Activated B cell treated with CpG ODN at 0.5 μM for 24 hours (primary cell): ENCODE measurements at regions not wholly inside any gene's neighbourhood (a gene's known extent, or its start where the extent isn't known, plus 50 kb on each side); places are given as distances from the start of the nearest gene placed in this dataset.

ENCODE experiments used
- ATAC-seq: fragments of 200-7000 bp; cut with Tn5 transposase; one replicate; pipeline ENCODE4 v1.10.0; 2021; ENCODE audit warnings: low read depth, mild to moderate bottlenecking, moderate library complexity
- CTCF ChIA-PET: fragments of 350-600 bp; sonication (Branson Sonifier 250); formaldehyde crosslinking; loops from one replicate; lab custom pipeline; 2021; ENCODE audit warnings: antibody characterized with exemption; lab: Charles Lee
- POLR2A ChIA-PET: fragments of 350-600 bp; sonication (Branson Sonifier 250); formaldehyde crosslinking; loops from one replicate; lab custom pipeline; 2021; ENCODE audit warnings: antibody characterized with exemption; lab: Charles Lee
- DNase-seq: peaks from one replicate; pipeline ENCODE4 v3.0.0; 2022
- H3K27ac Mint-ChIP-seq: one replicate; pipeline ENCODE4 v1.8.0; 2020; ENCODE audit warnings: mixed read lengths
- H3K27me3 Mint-ChIP-seq: one replicate; pipeline ENCODE4 v1.8.0; 2021; ENCODE audit warnings: mixed read lengths
- H3K36me3 Mint-ChIP-seq: one replicate; pipeline ENCODE4 v1.8.0; 2021; ENCODE audit warnings: low read depth, mixed read lengths
- H3K4me1 Mint-ChIP-seq: one replicate; pipeline ENCODE4 v1.8.0; 2021; ENCODE audit warnings: mixed read lengths
- H3K4me3 Mint-ChIP-seq: one replicate; pipeline ENCODE4 v1.8.0; 2020; ENCODE audit warnings: mild to moderate bottlenecking, mixed read lengths
- H3K9me3 Mint-ChIP-seq: one replicate; pipeline ENCODE4 v1.8.0; 2020; ENCODE audit warnings: mixed read lengths
- intact Hi-C: fragments of 100-400 bp; cut with micrococcal nuclease; formaldehyde crosslinking; loops from one replicate; pipeline ENCODE4 v1.15.1; 2024
- TF ChIP-seq, protein P1 (sequence below): fragments of 200-600 bp; IDR thresholded peaks from one replicate; pipeline ENCODE4 v1.8.0; 2022; ENCODE audit warnings: antibody characterized with exemption, mild to moderate bottlenecking

DNA sequence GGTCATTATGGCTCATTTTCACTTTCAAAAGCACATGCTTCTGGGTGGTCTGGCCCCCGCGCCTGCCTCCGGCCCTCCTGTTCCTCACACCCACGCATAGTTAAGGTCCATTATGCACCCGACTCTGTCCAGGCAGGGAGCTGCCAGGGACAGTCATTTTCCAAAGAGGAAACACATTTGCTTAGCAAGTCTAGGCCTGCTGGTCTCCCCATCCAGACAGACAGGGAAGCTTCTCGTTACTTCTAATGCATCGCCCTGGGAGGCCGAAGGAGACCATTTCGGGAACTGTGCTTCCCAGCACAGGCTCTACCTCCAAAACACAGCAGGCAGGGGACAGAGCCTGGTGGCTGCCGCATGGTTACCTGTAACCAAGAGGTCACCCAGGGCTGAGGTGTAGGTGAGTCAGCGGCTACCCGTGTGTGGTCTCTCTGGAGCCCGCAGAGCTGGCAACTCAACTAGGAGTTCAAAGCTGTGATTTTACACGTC is 87.1 kb upstream of the SHANK2 start:
- no peaks in the 10 kb centered on the region for H3K9me3 Mint-ChIP-seq
- ChIA-PET CTCF (no interaction called here), POLR2A (no interaction called here)
- ATAC-seq (no peak), DNase-seq (no peak)
- H3K4me1 Mint-ChIP-seq = no peaks in the 10 kb centered on the region
- H3K36me3 Mint-ChIP-seq = no peaks in the 10 kb centered on the region
- intact Hi-C loops = no loop called here
- TF ChIP-seq, protein P1, sequence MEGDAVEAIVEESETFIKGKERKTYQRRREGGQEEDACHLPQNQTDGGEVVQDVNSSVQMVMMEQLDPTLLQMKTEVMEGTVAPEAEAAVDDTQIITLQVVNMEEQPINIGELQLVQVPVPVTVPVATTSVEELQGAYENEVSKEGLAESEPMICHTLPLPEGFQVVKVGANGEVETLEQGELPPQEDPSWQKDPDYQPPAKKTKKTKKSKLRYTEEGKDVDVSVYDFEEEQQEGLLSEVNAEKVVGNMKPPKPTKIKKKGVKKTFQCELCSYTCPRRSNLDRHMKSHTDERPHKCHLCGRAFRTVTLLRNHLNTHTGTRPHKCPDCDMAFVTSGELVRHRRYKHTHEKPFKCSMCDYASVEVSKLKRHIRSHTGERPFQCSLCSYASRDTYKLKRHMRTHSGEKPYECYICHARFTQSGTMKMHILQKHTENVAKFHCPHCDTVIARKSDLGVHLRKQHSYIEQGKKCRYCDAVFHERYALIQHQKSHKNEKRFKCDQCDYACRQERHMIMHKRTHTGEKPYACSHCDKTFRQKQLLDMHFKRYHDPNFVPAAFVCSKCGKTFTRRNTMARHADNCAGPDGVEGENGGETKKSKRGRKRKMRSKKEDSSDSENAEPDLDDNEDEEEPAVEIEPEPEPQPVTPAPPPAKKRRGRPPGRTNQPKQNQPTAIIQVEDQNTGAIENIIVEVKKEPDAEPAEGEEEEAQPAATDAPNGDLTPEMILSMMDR = no peak
- H3K4me3 Mint-ChIP-seq = no peak overlapping the region
- H3K27ac Mint-ChIP-seq = no peak overlapping the region
- H3K27me3 Mint-ChIP-seq = peaks cover 18% of the 10 kb centered on the region

DNA sequence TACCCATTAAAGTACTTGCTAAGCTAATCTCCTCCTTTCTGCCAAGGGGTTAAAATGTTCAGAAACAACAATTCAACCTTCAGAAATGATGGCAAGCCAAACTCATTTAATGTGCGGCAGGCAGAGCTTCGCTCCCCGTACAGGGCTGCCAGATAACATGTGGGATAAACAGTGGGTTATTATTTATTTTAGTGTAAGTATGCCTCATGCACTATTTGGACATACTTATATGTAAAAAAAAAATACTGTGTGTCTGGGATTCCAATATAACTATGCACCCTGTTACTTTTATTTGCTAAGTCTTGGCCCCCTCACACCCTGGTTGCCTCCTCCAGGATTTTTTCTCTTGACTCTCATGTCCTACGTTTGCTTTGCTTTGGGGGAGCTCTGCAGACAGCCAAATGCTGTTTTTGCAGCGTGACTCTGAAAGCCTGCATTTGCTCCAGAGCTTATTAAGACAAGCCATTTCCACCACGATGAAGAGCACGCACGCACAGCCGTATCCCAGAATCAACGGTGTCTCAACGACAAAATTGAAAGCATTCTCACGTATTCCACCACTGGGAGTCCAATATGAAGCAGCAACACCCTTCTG is 86.5 kb upstream of the SHANK2 start:
- Mint-ChIP-seq H3K9me3 (no peaks in the 10 kb centered on the region), H3K36me3 (no peaks in the 10 kb centered on the region), H3K27ac (no peak overlapping the region), H3K27me3 (peaks cover 16% of the 10 kb centered on the region), H3K4me3 (no peak overlapping the region), H3K4me1 (no peaks in the 10 kb centered on the region)
- DNase-seq (no peak), ATAC-seq (no peak)
- ChIA-PET CTCF (no interaction called here), POLR2A (no interaction called here)
- intact Hi-C loops = no loop called here
- TF ChIP-seq, protein P1 = no peak

DNA sequence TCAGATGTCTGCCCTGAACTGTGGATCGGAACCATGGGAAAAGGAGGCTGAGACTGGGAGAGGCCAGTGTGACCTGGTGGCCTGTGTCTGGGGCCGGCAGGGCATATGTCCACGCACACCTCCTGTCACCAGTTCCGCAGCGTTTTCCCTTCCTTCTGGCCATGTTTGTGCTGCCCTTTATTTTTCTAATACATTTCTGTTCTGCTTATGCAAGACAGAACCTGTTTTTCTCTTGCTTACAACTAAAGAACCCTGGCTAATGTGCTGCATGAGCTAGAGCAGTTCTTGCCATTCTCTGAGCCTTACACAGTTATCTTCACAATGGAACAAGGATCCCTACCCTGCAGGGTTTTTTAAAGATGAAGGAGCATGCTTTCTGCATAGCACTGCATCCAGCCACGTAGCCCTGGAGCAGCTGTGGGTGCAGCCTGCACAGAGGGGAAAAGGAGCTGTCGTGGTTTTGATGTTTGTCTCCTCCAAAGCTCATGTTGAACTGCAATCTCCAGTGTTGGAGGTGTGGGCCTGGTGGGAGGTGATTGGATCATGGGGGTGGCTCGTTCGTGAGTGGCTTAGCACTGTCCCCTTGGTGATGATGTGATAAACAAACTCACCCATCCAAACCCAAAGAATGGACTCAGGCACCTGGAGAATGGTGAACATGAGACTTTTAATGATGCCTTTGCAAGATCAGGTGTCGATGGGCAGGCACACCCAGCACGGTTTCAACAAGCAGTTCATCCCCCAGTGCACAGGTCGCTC is 84.8 kb upstream of the SHANK2 start:
- Mint-ChIP-seq H3K9me3 (peaks cover 5% of the 10 kb centered on the region), H3K36me3 (no peaks in the 10 kb centered on the region), H3K4me1 (no peaks in the 10 kb centered on the region), H3K27me3 (peaks cover 13% of the 10 kb centered on the region), H3K4me3 (no peak overlapping the region), H3K27ac (no peak overlapping the region)
- intact Hi-C loops = no loop called here
- ATAC-seq (no peak), DNase-seq (no peak)
- TF ChIP-seq, protein P1 = no peak
- ChIA-PET POLR2A (no interaction called here), CTCF (no interaction called here)

DNA sequence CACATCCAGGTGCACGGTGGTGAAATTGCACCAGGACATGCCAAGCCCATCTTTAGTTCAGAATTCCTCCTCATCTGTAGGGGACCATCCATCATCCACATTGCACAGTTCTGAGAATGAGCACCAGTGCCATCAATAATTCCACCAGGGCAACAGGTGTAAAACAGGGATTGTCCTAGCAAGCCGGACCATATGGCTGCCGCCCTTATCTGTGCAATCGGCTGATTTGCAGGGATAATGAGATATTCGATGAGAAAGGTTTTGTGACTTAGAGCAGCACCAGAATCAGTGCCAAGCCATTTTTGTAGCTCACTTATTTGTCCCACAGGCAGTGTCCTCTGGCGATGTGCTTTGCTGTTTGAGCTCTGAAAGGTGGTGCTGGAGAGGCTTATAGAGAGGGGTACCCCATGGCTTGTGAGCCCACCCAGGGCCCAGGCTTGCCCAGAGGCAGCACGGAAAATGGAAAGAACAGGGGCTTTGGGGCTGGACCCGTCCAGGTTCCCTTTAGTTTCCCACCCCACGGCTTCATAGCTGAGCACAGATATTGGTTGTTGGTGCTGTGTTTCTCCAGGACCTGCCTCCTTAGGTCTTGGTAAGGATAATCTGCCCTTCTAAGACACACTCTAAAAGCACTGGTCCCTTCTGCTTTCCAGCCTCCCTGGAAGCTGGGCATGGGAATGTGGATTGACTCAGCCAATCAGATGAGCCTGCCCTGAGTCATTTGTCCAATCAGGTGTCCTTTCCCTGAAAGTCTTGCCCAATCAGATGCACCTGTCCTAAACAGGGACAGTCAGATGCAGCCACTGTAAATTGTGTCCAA is 84.0 kb upstream of the SHANK2 start:
- ChIA-PET POLR2A (no interaction called here), CTCF (no interaction called here)
- no peak overlapping the region for H3K4me3 Mint-ChIP-seq
- H3K27me3 Mint-ChIP-seq = peaks cover 6% of the 10 kb centered on the region
- H3K9me3 Mint-ChIP-seq = peaks cover 6% of the 10 kb centered on the region
- H3K4me1 Mint-ChIP-seq = no peaks in the 10 kb centered on the region
- H3K36me3 Mint-ChIP-seq = no peaks in the 10 kb centered on the region
- TF ChIP-seq, protein P1 = no peak
- intact Hi-C loops = no loop called here
- ATAC-seq (no peak), DNase-seq (no peak)
- no peak overlapping the region for H3K27ac Mint-ChIP-seq

DNA sequence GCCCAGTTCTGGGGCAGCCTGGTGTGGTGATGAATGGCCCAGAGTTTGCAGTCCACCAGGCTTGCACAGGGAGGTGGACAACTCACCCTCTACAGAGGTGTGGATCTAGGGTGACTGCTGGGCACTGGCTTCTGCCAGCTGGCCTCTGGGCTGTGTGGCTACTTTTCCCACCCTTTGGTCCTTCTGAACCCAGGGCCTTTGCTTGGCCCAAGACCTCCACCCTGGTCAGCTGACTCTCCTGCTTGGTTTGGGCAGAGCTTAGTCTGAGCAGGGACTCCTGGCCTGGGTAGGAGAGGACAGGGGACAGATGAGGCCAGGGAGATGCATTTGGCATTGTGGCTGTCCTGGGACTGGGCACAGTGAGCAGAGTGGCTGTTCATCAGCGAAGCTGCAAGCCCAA is 83.0 kb upstream of the SHANK2 start:
- Mint-ChIP-seq H3K36me3 (no peaks in the 10 kb centered on the region), H3K4me1 (no peaks in the 10 kb centered on the region), H3K4me3 (no peak overlapping the region), H3K27me3 (peaks cover 5% of the 10 kb centered on the region), H3K9me3 (peaks cover 6% of the 10 kb centered on the region), H3K27ac (no peak overlapping the region)
- intact Hi-C loops = no loop called here
- ChIA-PET POLR2A (no interaction called here), CTCF (no interaction called here)
- TF ChIP-seq, protein P1 = no peak
- ATAC-seq = no peak
- no peak for DNase-seq
